Upper lobe of left lung (tissue), 6 donors: ENCODE measurements at regions not wholly inside any gene's neighbourhood (a gene's known extent, or its start where the extent isn't known, plus 50 kb on each side); places are given as distances from the start of the nearest gene placed in this dataset.

Experiments
- ATAC-seq, 2 donors: fragments of 200-7000 bp; cut with Tn5 transposase; one replicate each; pipeline ENCODE4 v1.9.1; 2022; ENCODE audit warnings: mild to moderate bottlenecking in 2 of 2, moderate library complexity in 2 of 2; ENCODE audit not compliant: low FRiP score in 2 of 2
- DNase-seq, 2 donors: peaks; one replicate each; pipeline ENCODE4 v3.0.0-alpha.2; 2019 to 2020
- H3K27ac ChIP-seq, 4 donors: fragments of 200-600 bp; sonication (generic); one replicate each; pipeline ENCODE4 v1.5.1; 2016 to 2019
- H3K27me3 ChIP-seq, 4 donors: fragments of 200-600 bp; sonication (generic); one replicate each; pipeline ENCODE4 v1.5.1; 2017 to 2019
- H3K36me3 ChIP-seq, 4 donors: fragments of 200-600 bp; sonication (generic); one replicate each; pipeline ENCODE4 v1.5.1; 2016 to 2019
- H3K4me1 ChIP-seq, 4 donors: fragments of 200-600 bp; sonication (generic); one replicate each; pipeline ENCODE4 v1.5.1; 2018 to 2019
- H3K4me3 ChIP-seq, 4 donors: fragments of 200-600 bp; sonication (generic); one replicate each; pipeline ENCODE4 v1.5.1; 2017 to 2019; ENCODE audit warnings: mild to moderate bottlenecking in 2 of 4, moderate library complexity in 1 of 4
- H3K9me3 ChIP-seq, 4 donors: fragments of 200-600 bp; sonication (generic); one replicate each; pipeline ENCODE4 v1.5.1; 2018 to 2019
- EP300 ChIP-seq, 4 donors: sonication (generic); formaldehyde crosslinking; IDR thresholded peaks; one replicate each; pipeline ENCODE4 v1.5.1; 2017; ENCODE audit warnings: antibody characterized with exemption in 4 of 4, control low read depth in 2 of 4
- POLR2A ChIP-seq, 4 donors: fragments of 450-650 bp; IDR thresholded peaks; one replicate each; pipeline ENCODE4 v1.5.1; 2016 to 2017; ENCODE audit warnings: antibody characterized with exemption in 4 of 4, mild to moderate bottlenecking in 2 of 4
- POLR2AphosphoS5 ChIP-seq, 2 donors: sonication (generic); formaldehyde crosslinking; IDR thresholded peaks; one replicate each; pipeline ENCODE4 v1.5.1; 2017; ENCODE audit warnings: antibody characterized with exemption in 2 of 2
- WGBS, 2 donors: methylation state at CpG; one replicate each; pipeline ENCODE4 v1.1.5; 2017 to 2018; 5-methylcytosine and 5-hydroxymethylcytosine counted together
- TF ChIP-seq, protein P1 (sequence below), 6 experiments: fragments of 450-650 bp in 4 of 6; fragments of 200-600 bp in 2 of 6; sonication (generic) in 2 of 6; IDR thresholded peaks; one replicate each; pipeline ENCODE4 v1.5.1; 2016 to 2019; ENCODE audit warnings: antibody characterized with exemption in 6 of 6
- donor health status: DM: no; HTN: no; CAD: no; lungs with moderate emphysema.
- donor health status: DM: no; HTN: yes; CAD: no; lungs with severe emphysema.

DNA sequence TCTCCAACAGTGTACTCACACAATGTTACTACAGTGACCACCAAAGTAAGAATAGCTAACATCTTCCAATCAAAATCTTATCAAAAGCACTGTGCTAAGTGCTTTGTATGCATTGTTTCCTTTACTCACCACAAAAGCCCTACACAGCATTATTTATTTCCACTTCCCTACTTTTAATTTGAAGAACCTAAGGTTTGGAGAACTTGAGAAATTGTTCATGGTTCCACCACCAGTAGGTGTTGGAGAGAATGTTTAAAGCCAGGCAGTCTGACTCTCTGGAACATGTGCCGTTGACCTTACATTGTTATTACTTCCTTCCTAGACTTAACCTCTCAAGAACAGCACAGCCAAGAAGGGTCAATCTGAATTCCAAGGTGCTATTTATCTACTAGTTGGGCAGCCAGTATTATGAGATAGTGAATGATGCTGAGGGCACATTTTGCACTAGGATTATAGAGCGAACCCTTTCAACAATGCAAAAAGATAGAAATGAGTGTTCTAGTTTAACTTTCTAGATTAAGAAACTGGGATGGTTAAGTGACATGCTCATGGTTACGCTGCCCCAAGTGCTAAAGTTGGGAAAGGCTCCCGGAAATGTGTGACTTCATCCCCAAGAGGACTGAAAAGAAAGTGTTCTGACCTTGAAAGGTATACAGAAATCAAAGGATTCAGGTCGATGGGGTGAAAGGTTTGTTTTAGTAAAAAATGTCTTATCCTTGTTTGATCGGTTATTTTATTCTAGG is 55.2 kb upstream of the FAM136A start:
- Histone ChIP-seq H3K4me3 (no peak overlapping the region), H3K27ac (no peak overlapping the region), H3K4me1 (no peaks in the 10 kb centered on the region), H3K27me3 (no peaks in the 10 kb centered on the region), H3K9me3 (no peaks in the 10 kb centered on the region), H3K36me3 (no peaks in the 10 kb centered on the region)
- DNase-seq, result no peak
- TF ChIP-seq EP300 (IDR thresholded peaks at IDR 0.05), result no peak
- no peak for TF ChIP-seq POLR2AphosphoS5 (IDR thresholded peaks at IDR 0.05)
- TF ChIP-seq, protein P1, sequence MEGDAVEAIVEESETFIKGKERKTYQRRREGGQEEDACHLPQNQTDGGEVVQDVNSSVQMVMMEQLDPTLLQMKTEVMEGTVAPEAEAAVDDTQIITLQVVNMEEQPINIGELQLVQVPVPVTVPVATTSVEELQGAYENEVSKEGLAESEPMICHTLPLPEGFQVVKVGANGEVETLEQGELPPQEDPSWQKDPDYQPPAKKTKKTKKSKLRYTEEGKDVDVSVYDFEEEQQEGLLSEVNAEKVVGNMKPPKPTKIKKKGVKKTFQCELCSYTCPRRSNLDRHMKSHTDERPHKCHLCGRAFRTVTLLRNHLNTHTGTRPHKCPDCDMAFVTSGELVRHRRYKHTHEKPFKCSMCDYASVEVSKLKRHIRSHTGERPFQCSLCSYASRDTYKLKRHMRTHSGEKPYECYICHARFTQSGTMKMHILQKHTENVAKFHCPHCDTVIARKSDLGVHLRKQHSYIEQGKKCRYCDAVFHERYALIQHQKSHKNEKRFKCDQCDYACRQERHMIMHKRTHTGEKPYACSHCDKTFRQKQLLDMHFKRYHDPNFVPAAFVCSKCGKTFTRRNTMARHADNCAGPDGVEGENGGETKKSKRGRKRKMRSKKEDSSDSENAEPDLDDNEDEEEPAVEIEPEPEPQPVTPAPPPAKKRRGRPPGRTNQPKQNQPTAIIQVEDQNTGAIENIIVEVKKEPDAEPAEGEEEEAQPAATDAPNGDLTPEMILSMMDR (IDR thresholded peaks at IDR 0.05), result no peak
- no peak for TF ChIP-seq POLR2A (IDR thresholded peaks at IDR 0.05)
- ATAC-seq, result no peak
- WGBS, 2 donors, result 48 to 56% methylated on average over 6 of the region's 6 CpGs

DNA sequence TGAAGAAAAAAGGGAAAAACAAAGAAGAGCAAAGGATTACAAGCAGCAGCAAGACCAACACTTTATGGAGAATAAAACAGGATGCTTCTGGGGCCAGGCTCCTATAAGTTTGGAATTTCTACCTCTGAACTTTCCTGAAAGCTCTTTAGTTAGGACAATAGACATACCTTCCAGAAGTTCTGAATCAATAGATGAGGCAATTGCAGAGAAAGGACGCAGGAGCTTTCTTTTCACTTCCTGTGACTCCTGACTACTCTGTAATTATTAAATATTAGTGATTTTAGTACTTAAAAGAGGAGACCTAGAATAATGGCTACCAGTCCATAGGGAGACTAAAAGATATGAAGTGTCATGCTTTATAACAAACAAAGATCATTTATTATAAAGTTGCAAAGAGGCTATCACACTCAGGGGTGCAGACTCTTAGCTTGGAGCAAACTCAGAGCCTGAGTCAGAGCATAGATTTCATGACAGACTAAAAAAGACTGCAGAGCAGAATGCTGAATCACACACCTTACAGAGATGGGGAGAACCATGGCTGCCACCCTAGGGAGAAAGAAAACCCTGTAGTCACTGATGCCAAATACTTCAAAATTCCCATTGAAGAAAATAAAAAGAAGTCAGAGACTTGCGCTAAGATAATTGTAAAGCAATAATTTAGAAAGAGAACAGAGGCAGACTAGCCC is 52.5 kb upstream of the FAM136A start:
- TF ChIP-seq POLR2AphosphoS5 (IDR thresholded peaks at IDR 0.05), result no peak
- no peak for TF ChIP-seq EP300 (IDR thresholded peaks at IDR 0.05)
- no peak for TF ChIP-seq POLR2A (IDR thresholded peaks at IDR 0.05)
- TF ChIP-seq, protein P1 (IDR thresholded peaks at IDR 0.05), result no peak
- H3K4me1 ChIP-seq, result no peaks in the 10 kb centered on the region
- no peaks in the 10 kb centered on the region for H3K9me3 ChIP-seq
- no peak for ATAC-seq
- no peaks in the 10 kb centered on the region for H3K27me3 ChIP-seq
- 72 to 81% methylated on average over 2 of the region's 2 CpGs for WGBS, 2 donors
- H3K27ac ChIP-seq, result no peak overlapping the region
- DNase-seq, result no peak
- no peak overlapping the region for H3K4me3 ChIP-seq
- H3K36me3 ChIP-seq, result no peaks in the 10 kb centered on the region
